Stimulated activated CD4-positive, alpha-beta T cell treated with anti-CD3 and anti-CD28 coated beads, Interleukin-15, amount 100 ng/mL, for 48 hours (primary cell): ENCODE measurements at regions not wholly inside any gene's neighbourhood (a gene's known extent, or its start where the extent isn't known, plus 50 kb on each side); places are given as distances from the start of the nearest gene placed in this dataset.

Source experiments
- DNase-seq, 2 donors: peaks; one replicate each; pipeline ENCODE4 v3.0.0-alpha.2; 2020; ENCODE audit warnings: low read depth in 2 of 2

DNA sequence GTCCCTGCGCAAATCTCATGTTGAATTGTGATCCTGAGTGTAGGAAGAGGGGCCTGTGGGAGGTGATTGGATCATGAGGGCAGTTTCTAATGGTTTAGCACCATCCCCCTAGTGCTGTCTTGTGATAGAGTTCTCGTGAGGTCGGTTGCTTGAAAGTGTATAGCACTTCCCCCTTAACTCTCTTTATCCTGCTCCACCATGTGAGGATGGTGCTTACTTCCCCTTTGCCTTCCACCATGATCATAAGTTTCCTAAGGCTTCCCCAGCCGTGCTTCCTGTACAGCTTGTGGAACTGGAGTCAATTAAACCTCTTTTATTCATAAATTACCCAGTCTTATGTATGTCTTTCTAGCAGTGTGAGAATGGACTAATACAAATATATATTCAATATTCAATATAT is 303.7 kb upstream of the SEL1L start:
- DNase-seq = no peak

DNA sequence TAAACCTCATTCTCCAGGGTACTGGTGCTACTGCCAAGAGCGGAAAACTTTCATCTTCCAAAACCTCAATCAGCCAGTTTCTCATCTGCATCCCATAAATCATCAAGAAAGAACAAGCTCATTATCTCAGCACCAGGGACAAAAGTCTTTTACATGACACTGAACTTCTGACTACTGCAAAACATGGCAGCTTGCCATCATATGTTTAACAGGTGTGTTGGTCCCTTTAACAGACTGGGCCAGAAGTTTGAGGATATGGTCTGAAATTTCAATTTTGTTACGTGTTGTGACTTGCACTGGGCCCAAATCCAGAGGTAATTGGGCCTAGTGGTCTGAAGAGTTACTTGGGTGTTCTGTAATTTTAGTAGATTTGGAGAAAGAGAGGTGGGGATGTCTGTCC is 305.4 kb upstream of the SEL1L start:
- DNase-seq = no peak

DNA sequence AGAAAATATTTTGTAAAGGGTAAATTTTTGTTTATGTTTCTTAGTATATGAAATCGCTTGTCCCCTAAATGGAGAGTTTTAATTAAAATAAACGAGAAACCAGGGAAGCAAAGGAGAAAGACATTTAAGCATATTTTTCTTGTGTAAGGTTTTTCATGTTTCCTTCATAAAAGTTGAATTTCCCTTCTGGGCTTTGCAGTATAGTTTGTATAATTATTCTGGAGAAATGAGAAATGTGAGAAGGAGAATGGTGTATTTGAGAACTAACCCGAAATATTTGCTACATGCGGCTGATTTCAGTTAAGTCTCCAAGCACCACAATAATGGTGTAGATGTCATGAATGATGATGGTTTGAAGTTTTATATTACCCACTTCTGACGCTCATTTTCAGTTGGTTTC is 307.7 kb upstream of the SEL1L start:
- no peak for DNase-seq

DNA sequence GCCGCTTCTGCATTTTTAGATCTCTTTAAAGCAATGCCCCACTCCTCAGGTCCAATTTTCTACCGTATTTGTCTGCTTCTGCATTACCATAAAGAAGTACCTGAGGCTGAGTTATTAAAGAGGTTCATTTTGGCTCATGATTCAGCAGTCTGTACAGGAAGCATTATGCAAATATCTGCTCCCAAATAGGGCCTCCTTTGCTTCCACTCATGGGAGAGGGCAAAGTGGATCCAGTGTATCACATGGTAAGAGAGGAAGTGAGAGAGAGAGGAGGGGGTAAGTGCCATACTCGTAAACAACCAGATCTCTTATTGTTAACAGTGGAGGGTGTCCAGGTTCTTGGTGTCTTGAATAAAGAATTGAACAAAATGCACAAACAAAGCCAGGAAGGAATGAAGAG is 316.1 kb upstream of the SEL1L start:
- DNase-seq = no peak

DNA sequence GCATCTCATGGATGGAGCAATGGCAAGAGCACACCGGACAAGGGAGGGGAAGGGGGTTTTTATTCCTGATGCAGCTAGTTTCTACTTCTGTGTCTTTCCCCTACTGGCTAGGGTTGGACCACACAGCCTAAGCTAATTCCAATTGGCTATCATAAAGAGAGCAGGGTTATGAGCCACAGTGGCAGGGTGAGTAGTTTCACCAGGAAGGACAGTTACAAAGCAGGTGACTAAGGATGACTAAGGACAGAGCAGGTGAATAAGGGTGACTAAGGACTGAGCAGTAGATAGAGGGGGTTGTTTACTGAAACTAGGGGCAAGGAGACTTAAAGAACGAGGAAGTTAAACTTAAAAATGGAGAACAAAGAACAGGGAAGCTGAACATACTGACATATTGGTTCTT is 321.4 kb upstream of the SEL1L start:
- DNase-seq = no peak

DNA sequence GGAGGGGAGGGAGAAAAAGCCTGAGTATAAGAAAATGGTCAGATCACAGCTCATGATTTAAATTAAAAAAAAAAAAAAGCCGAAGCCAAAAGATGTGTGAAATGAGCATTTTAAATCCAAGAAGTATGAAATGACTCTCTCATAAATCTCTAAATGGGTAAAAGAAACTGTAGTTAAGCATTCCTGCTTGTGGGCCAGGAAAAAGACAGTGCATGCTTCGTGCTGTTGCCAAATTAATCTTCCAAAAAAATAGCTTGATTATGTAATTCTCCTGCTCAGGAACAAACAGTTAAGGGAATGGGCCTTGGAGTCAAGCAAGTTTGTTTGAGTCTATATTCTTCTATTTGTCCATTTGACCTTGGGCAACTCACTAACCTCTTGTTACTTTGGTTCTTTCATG is 325.4 kb upstream of the SEL1L start:
- no peak for DNase-seq

DNA sequence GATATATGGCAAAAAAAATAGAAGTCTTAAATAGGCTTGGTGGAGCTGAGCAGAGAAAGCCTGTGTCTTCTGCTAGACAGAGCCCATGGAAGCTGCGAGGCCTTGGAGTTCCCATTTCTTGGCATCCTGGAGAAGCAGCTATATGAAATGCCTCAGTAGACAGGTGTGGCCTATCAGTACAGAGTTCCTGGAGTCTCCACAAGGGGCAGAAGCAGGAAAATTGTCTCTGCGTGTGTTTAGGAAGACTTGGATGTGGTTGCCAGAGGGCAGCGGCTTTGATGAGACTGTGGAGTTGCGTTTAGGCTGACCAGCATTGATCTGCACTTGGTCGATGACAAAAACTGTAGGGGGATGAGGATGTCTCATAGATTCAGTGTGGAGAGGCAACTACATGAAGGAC is 334.5 kb upstream of the SEL1L start:
- no peak for DNase-seq

DNA sequence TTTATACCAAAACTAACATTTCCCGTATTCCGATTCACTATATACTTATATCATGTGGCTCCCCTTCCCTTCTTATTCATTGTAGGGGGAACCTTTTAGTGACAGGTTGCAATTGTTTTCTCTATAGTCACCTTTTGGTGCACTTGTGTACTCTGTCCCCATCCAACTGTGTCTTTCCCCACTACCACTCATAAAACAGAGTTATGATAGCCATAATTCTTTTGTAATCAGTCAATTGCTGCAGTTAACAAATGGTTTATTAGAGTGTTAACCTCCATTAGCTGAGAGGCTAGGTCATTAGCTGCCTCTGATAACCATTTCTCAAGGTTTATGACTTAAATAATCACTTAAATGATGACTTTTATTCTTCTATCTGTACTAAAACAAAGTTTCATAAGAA is 338.1 kb upstream of the SEL1L start:
- DNase-seq = no peak

DNA sequence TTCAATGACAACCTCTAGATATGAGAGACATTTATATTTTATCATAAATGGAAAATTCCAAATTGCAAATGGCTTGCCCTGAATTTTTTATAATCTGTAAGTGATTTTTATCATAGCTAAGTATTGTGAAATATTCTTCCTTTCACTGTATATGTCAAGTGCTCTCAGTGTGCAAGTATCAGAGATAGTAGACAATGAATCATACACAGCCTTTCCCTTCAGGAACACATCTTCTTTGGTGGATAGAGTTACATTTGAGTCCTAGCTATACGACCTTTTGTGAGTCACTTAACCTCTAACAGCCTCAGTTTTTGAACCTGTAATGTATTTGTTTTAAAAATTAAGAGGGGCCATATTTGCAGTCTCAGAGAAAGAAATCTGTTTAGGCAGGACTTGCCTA is 350.7 kb upstream of the SEL1L start:
- DNase-seq = no peak

DNA sequence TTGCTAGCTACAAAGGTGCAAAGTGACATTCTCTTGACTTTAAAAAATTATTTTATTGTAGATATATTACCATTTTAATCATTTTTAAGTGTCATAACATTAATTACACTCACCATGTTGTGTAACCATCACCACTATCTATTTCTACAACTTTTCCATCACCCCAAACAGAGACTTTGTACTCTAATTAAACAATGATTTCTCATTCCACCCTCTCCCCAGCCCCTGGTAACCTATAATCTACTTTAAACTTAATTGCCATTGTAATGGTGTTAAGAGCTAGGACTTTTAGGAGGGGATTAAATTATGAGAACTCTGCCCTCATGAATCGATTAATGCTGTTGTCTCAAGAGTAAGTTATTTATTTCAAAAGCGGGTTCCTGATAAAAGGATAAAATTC is 352.9 kb upstream of the SEL1L start:
- DNase-seq = no peak

DNA sequence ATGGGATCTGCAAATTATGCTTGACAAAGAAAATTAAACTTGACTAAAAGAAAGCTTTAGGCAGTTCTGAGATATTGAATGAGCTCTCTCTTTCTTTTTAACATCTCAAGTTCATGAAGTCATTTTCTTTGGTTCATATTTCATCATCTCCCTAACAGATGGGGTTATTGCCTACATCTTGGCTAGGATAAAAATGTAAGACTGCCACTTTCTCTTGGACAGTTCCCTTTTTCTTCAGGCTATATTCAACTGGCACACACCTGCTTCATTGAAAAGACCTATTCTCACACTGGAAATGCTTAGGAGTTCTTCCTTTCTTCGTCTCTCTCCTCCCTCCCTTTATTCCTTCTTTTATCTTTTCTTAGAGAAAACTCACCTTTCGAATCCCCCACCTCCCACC is 355.9 kb upstream of the SEL1L start:
- no peak for DNase-seq

DNA sequence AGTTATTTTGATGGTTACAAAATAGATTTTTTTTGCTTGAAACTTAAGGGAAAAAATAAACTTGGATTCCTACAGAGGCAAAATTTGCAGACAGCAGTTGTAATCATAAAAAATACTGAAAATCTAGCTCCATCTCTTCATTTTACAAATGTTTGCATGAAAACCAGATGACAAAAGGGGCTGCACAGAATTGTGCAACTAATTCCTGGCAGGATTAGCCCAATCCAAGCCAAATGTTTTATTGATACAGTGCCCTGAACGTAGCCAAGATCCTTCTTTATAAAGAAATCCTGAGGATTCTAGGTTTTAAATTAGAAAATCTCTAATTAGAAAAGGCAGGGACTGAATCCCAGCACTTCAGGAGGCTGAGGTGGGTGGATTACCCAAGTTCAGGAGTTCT is 356.4 kb upstream of the SEL1L start:
- DNase-seq = no peak

DNA sequence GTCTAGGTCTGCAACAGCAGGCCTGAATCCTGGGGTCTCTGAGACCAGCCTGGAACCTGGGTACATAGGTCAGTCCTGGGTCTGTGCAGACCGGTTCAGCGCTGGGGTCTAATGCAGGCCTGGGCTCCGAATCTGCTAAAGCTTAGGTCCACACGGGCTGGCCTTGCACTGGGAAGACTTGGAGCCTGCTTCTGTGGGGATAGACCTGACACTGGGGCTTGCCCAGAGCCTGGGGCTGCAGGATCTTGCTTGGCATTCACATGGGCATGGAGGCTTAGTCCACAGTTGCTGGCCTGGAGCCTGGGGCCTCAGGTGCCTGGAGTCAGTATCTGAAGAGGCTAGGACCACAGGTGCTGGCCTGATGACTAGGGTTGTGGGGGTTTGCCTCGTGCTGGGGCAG is 369.8 kb upstream of the SEL1L start:
- DNase-seq = no peak

DNA sequence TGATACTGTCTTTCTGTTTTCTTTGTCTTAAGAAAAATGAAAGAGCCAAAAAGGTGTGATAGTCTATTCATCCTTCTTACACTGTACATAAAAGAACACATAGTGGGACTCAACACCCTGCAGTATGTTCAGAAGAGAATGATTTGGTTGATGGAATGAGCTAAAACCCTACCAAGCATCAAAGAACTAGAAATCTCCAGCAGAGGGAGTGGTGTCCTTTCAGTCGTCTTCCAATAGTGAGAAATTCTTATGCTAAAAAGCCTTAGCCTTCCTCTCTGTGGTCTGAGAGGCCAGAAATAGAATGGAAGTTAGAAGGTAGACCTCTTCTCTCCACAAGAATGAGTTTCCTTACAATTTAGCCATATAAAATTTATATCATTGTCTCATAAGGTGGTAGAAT is 393.4 kb upstream of the SEL1L start:
- DNase-seq = no peak

DNA sequence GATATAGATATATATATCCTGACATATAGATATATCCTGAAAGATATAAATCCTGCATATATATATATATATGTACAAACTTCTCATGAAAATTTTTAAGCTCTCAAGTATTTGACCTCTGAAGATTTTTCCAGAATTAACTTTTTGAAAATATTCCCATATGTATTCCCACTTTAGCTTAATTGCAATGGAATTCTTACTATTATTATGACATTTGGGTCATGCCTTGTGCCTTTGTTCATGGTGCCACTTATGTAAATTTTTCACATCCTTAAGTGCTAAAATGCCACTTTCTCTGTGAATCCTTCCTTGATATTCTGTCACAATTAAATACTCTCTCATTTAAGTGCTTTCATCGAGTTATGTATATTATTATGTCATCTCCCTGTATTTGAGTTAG is 398.2 kb upstream of the SEL1L start:
- DNase-seq = no peak

DNA sequence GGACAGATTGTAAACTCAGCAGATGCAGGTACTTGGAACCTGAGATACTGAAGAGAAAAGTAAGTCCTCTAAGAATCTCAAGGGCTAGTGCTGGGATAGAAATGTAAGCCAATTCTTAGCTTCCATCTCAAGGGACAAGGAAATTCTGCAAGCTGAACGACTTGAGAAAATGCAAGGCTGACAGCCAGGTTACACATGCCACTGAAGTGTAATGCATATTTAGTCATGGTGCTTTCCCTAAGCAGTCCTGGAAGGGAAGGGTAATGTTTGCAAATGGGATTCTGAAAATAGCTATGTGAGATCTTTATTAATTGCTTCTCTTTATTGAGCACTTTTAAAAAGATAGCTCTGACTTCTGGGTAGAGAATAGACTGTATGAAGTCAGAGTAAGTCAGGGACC is 402.7 kb upstream of the SEL1L start:
- no peak for DNase-seq

DNA sequence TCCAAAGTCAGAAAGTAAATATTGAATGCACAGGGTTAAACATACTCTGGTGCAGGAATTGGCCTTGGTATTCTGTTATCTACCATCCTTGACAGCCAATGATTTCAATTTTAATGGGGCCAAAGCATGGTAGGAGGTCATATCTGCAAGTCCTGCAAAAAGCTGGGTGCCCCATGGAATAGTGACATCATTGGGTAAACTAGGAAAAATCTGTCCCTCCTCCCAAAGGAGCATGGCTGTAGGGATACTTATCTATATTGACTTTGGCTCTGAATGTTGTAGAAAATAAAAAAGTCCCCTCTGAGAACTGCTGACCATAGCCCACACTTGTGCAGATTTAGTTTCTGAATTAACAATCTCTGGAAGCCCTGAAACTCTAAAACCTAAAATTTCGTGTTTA is 403.2 kb upstream of the SEL1L start:
- no peak for DNase-seq

DNA sequence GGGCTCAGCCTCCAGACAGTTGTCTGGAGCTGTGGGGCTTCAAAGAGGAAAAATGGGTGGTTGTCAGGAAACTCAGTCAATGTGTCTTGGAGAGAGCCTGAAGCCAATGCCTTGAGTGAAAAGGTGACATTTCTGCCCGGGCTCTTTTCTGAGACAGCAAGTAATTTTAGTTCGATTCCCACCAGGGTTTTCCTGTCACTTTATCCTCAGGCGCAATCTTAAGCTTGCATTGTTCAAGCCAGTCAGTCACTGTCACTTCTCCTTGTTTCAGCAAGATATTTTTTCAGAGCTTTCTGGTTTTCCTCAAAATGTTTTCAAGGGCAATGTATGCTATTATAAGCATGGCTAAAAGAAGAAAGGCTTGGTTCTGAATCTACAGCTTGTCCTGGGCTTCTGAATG is 404.7 kb upstream of the SEL1L start:
- no peak for DNase-seq

DNA sequence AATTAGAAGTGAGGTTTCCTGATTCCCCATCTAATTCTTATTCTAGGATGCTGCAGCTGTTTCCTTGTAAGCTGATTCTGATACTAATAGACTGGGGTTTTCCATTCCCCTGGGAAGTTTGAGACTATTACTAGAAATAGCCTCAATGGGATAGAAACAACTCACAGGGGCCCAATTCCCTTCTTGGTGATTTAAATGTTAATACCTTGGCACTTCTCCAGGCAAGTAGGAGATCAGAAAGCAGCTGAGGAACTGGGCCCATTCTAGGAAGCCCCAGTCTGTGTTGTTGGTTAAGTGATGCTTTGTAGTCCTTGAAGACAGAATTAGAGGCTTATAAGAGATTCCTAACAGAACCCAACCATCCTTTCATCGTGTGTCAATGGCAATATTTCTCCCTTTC is 407.0 kb upstream of the SEL1L start:
- no peak for DNase-seq

DNA sequence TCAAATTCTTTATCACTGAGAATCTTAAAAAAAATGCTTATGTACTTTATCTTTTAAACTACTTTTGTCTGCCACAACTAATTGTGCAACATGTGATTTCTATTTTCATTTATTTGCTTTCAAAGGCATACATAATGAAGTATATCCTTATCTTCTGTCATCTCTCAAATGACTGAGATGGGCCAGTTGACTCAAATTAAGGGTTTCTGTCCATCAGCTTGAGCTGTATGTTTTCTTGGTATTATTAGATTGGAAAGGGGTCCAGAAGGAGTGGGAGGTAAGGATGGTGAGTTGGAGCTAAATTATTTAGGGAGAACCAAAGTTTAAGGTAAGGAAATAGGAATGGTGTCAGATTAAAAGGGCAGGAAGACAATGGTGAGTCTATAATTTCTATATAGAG is 408.4 kb upstream of the SEL1L start:
- no peak for DNase-seq

DNA sequence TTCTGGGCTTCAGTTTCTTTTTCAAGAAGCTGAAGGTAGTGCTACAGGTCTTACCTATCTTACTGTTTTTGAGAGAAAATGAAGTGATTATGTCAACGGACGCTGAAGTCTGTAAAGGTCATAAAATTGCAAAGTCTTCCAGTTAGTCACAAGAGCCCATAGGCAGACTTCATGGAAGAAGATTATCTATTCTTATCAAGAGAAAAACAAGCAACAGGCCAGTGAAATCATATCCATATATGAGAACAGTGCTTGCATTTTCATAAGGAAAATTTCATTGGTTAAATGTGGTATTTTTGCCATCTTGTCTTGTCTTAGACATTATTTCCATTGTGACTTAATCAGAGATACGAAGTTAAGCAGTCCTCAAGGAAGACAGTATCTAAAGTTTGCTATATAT is 412.7 kb upstream of the SEL1L start:
- DNase-seq = no peak

DNA sequence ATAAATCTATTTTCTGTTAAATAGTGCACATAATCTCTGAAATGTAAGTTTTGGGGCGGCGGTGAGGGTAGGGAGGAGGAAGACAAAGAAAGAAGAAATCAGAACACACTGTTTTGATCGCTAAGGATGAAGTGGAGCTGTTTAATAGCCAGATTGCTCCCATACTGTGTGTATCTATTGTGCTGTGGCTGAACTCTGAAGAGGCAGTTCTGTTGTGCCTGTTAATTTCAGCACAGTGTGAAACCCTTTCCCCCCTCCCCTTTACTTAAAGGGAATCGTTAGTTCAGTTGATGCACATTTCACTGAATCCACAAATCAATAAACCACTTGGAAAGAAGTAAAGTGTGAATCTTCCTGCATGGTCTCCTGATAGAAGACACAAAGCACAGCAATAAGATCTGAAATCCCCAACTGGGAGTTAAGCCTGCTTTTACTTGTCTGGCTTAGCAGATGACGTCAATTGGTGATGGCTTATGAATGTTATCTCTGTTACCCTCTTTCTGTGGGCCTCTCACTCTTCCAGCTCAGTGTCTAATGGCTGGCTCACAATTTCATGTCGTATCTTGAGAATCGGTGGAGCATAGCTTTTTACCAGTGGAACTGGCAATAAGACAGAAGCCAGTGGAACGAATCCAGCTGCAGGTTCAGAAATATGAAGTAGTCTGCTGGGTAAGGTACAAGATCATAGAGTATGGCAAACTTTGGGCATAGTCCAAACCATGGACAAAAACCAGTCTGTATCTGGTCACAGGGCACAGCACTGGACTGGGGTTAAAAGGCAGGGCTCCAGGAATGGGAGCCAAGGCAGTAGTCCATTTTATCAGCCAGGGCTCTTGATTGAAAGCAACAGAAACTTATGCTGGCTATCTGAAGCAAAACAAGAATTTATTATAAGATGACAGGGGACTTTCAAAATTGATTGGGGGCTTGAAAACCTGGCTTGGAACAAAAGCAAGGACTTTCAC is 413.5 kb upstream of the SEL1L start:
- DNase-seq = no peak

DNA sequence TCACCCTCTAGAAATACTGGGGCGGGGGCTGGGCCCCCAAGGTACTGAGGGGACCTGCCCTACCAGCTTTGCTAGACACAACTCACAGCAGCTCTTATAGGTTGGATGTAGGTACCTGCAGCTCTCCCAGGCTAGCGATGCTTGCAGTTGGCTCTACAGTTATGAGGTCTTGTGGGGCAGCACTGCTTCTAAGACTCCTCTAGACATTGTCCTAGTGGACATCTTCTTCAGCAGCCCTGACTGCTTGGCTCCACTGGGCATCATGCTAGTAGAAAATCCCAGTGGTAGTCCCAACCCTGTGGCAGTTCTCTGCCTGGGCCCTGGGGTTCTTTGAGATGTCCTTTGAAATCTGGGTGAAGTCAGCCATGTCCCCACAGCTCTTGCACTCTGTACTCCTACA is 419.3 kb upstream of the SEL1L start:
- no peak for DNase-seq

DNA sequence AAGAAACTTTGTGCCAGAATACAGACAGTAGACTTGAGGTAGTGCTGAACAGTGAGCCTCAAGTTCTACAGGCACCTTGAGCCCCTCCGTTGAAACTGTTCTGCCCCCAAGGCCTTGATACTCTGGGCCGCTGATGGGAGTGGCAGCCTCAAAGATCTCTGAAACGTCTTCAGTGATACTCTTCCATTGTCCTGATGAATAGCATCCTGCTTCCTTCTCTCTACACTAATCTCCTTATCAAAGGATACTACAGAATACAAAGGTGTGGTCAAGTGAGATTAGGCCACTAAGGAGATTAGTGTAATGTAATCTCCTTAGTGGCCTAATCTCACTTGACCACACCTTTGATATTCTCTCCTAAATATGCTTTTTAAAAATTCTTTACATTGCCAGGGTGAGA is 419.8 kb upstream of the SEL1L start:
- no peak for DNase-seq
